ENCODE measurements at regions not wholly inside any gene's neighbourhood (a gene's known extent, or its start where the extent isn't known, plus 50 kb on each side); places are given as distances from the start of the nearest gene placed in this dataset.
"Not testable (repeated sequence)": the region's sequence is repeated elsewhere in the genome, so short reads cannot be mapped to it uniquely, and the experiment has no call there.

GRCh38 chr20:55009066-55009465 is 533.7 kb downstream of the DOK5 start:
- H3K4me1 ChIP-seq (ENCODE audit: control insufficient read depth in 2 of 2, insufficient read depth in 2 of 2, low read length in 1 of 2) = no peaks in the 10 kb centered on the region
- no peaks in the 10 kb centered on the region for H3K27me3 ChIP-seq (ENCODE audit: control insufficient read depth in 1 of 2, insufficient read depth in 2 of 2, low read length in 2 of 2)
- H3K36me3 ChIP-seq (ENCODE audit: control insufficient read depth in 2 of 2, insufficient read depth in 2 of 2, low read length in 1 of 2) = no peaks in the 10 kb centered on the region
- H3K4me3 ChIP-seq (ENCODE audit: low read depth in 1 of 2, low read length in 2 of 2) = no peak overlapping the region
- no peaks in the 10 kb centered on the region for H3K9me3 ChIP-seq (ENCODE audit: control insufficient read depth in 2 of 2, insufficient read depth in 1 of 2, low read depth in 1 of 2, low read length in 1 of 2)
- WGBS, 2 donors = 77 to 78% methylated on average over 2 of the region's 2 CpGs
- H3K27ac ChIP-seq (ENCODE audit: low read depth in 2 of 2, low read length in 1 of 2) = no peak overlapping the region

GRCh38 chr20:55004044-55004443 is 528.7 kb downstream of the DOK5 start:
- 51 to 57% methylated on average over 3 of the region's 3 CpGs for WGBS, 2 donors
- Histone ChIP-seq H3K9me3 (ENCODE audit: control insufficient read depth in 2 of 2, insufficient read depth in 1 of 2, low read depth in 1 of 2, low read length in 1 of 2) (no peaks in the 10 kb centered on the region), H3K27me3 (ENCODE audit: control insufficient read depth in 1 of 2, insufficient read depth in 2 of 2, low read length in 2 of 2) (no peaks in the 10 kb centered on the region), H3K27ac (ENCODE audit: low read depth in 2 of 2, low read length in 1 of 2) (no peak overlapping the region), H3K4me3 (ENCODE audit: low read depth in 1 of 2, low read length in 2 of 2) (no peak overlapping the region), H3K4me1 (ENCODE audit: control insufficient read depth in 2 of 2, insufficient read depth in 2 of 2, low read length in 1 of 2) (no peaks in the 10 kb centered on the region), H3K36me3 (ENCODE audit: control insufficient read depth in 2 of 2, insufficient read depth in 2 of 2, low read length in 1 of 2) (no peaks in the 10 kb centered on the region)

GRCh38 chr20:54995553-54995952 is 520.2 kb downstream of the DOK5 start:
- Histone ChIP-seq H3K9me3 (ENCODE audit: control insufficient read depth in 2 of 2, insufficient read depth in 1 of 2, low read depth in 1 of 2, low read length in 1 of 2) (no peaks in the 10 kb centered on the region), H3K27ac (ENCODE audit: low read depth in 2 of 2, low read length in 1 of 2) (no peak overlapping the region), H3K4me1 (ENCODE audit: control insufficient read depth in 2 of 2, insufficient read depth in 2 of 2, low read length in 1 of 2) (no peaks in the 10 kb centered on the region), H3K4me3 (ENCODE audit: low read depth in 1 of 2, low read length in 2 of 2) (no peak overlapping the region), H3K36me3 (ENCODE audit: control insufficient read depth in 2 of 2, insufficient read depth in 2 of 2, low read length in 1 of 2) (no peaks in the 10 kb centered on the region), H3K27me3 (ENCODE audit: control insufficient read depth in 1 of 2, insufficient read depth in 2 of 2, low read length in 2 of 2) (no peaks in the 10 kb centered on the region)
- WGBS, 2 donors = 61 to 71% methylated on average over 5 of the region's 5 CpGs

- H3K4me3 ChIP-seq (ENCODE audit: low read depth in 1 of 2, low read length in 2 of 2) = no peak overlapping the region
- no peaks in the 10 kb centered on the region for H3K27me3 ChIP-seq (ENCODE audit: control insufficient read depth in 1 of 2, insufficient read depth in 2 of 2, low read length in 2 of 2)
- 60 to 61% methylated on average over 4 of the region's 4 CpGs for WGBS, 2 donors
- no peaks in the 10 kb centered on the region for H3K36me3 ChIP-seq (ENCODE audit: control insufficient read depth in 2 of 2, insufficient read depth in 2 of 2, low read length in 1 of 2)
- H3K4me1 ChIP-seq (ENCODE audit: control insufficient read depth in 2 of 2, insufficient read depth in 2 of 2, low read length in 1 of 2) = no peaks in the 10 kb centered on the region
- H3K27ac ChIP-seq (ENCODE audit: low read depth in 2 of 2, low read length in 1 of 2) = no peak overlapping the region
- no peaks in the 10 kb centered on the region for H3K9me3 ChIP-seq (ENCODE audit: control insufficient read depth in 2 of 2, insufficient read depth in 1 of 2, low read depth in 1 of 2, low read length in 1 of 2)
These were observed 519.6 kb downstream of the DOK5 start for GRCh38 chr20:54995011-54995410.

GRCh38 chr20:54985091-54985490 is 509.7 kb downstream of the DOK5 start:
- Histone ChIP-seq H3K27me3 (ENCODE audit: control insufficient read depth in 1 of 2, insufficient read depth in 2 of 2, low read length in 2 of 2) (no peaks in the 10 kb centered on the region), H3K36me3 (ENCODE audit: control insufficient read depth in 2 of 2, insufficient read depth in 2 of 2, low read length in 1 of 2) (no peaks in the 10 kb centered on the region)

GRCh38 chr20:54984104-54984448 is 508.7 kb downstream of the DOK5 start:
- Histone ChIP-seq H3K4me3 (ENCODE audit: low read depth in 1 of 2, low read length in 2 of 2) (no peak overlapping the region), H3K36me3 (ENCODE audit: control insufficient read depth in 2 of 2, insufficient read depth in 2 of 2, low read length in 1 of 2) (no peaks in the 10 kb centered on the region), H3K27me3 (ENCODE audit: control insufficient read depth in 1 of 2, insufficient read depth in 2 of 2, low read length in 2 of 2) (no peaks in the 10 kb centered on the region), H3K9me3 (ENCODE audit: control insufficient read depth in 2 of 2, insufficient read depth in 1 of 2, low read depth in 1 of 2, low read length in 1 of 2) (no peaks in the 10 kb centered on the region), H3K27ac (ENCODE audit: low read depth in 2 of 2, low read length in 1 of 2) (no peak overlapping the region), H3K4me1 (ENCODE audit: control insufficient read depth in 2 of 2, insufficient read depth in 2 of 2, low read length in 1 of 2) (no peaks in the 10 kb centered on the region)
- WGBS, 2 donors = 59 to 65% methylated on average over 1 of the region's 1 CpG

More at GRCh38 chr20:54985091-54985490, 509.7 kb downstream of the DOK5 start:
- Histone ChIP-seq H3K4me1 (ENCODE audit: control insufficient read depth in 2 of 2, insufficient read depth in 2 of 2, low read length in 1 of 2) (no peaks in the 10 kb centered on the region), H3K9me3 (ENCODE audit: control insufficient read depth in 2 of 2, insufficient read depth in 1 of 2, low read depth in 1 of 2, low read length in 1 of 2) (no peaks in the 10 kb centered on the region), H3K4me3 (ENCODE audit: low read depth in 1 of 2, low read length in 2 of 2) (no peak overlapping the region), H3K27ac (ENCODE audit: low read depth in 2 of 2, low read length in 1 of 2) (no peak overlapping the region)
- 84 to 87% methylated on average over 7 of the region's 7 CpGs for WGBS, 2 donors

GRCh38 chr20:54983394-54984103 is 508.2 kb downstream of the DOK5 start:
- 78 to 79% methylated on average over 11 of the region's 11 CpGs for WGBS, 2 donors
- not testable (repeated sequence) for H3K27ac ChIP-seq (ENCODE audit: low read depth in 2 of 2, low read length in 1 of 2); H3K4me3 ChIP-seq (ENCODE audit: low read depth in 1 of 2, low read length in 2 of 2); H3K36me3 ChIP-seq (ENCODE audit: control insufficient read depth in 2 of 2, insufficient read depth in 2 of 2, low read length in 1 of 2); H3K27me3 ChIP-seq (ENCODE audit: control insufficient read depth in 1 of 2, insufficient read depth in 2 of 2, low read length in 2 of 2); H3K4me1 ChIP-seq (ENCODE audit: control insufficient read depth in 2 of 2, insufficient read depth in 2 of 2, low read length in 1 of 2); H3K9me3 ChIP-seq (ENCODE audit: control insufficient read depth in 2 of 2, insufficient read depth in 1 of 2, low read depth in 1 of 2, low read length in 1 of 2)

GRCh38 chr20:54981175-54981574 is 505.8 kb downstream of the DOK5 start:
- WGBS, 2 donors = 73 to 77% methylated on average over 5 of the region's 5 CpGs
- H3K4me3 ChIP-seq (ENCODE audit: low read depth in 1 of 2, low read length in 2 of 2) = no peak overlapping the region
- no peak overlapping the region for H3K27ac ChIP-seq (ENCODE audit: low read depth in 2 of 2, low read length in 1 of 2)
- H3K27me3 ChIP-seq (ENCODE audit: control insufficient read depth in 1 of 2, insufficient read depth in 2 of 2, low read length in 2 of 2) = no peaks in the 10 kb centered on the region
- no peaks in the 10 kb centered on the region for H3K9me3 ChIP-seq (ENCODE audit: control insufficient read depth in 2 of 2, insufficient read depth in 1 of 2, low read depth in 1 of 2, low read length in 1 of 2)
- H3K4me1 ChIP-seq (ENCODE audit: control insufficient read depth in 2 of 2, insufficient read depth in 2 of 2, low read length in 1 of 2) = no peaks in the 10 kb centered on the region
- H3K36me3 ChIP-seq (ENCODE audit: control insufficient read depth in 2 of 2, insufficient read depth in 2 of 2, low read length in 1 of 2) = no peaks in the 10 kb centered on the region

GRCh38 chr20:54980103-54980960 is 504.9 kb downstream of the DOK5 start:
- H3K27ac ChIP-seq (ENCODE audit: low read depth in 2 of 2, low read length in 1 of 2) = no peak overlapping the region
- no peaks in the 10 kb centered on the region for H3K9me3 ChIP-seq (ENCODE audit: control insufficient read depth in 2 of 2, insufficient read depth in 1 of 2, low read depth in 1 of 2, low read length in 1 of 2)
- no peaks in the 10 kb centered on the region for H3K36me3 ChIP-seq (ENCODE audit: control insufficient read depth in 2 of 2, insufficient read depth in 2 of 2, low read length in 1 of 2)
- H3K27me3 ChIP-seq (ENCODE audit: control insufficient read depth in 1 of 2, insufficient read depth in 2 of 2, low read length in 2 of 2) = no peaks in the 10 kb centered on the region
- 37 to 38% methylated on average over 2 of the region's 2 CpGs for WGBS, 2 donors
- no peak overlapping the region for H3K4me3 ChIP-seq (ENCODE audit: low read depth in 1 of 2, low read length in 2 of 2)
- H3K4me1 ChIP-seq (ENCODE audit: control insufficient read depth in 2 of 2, insufficient read depth in 2 of 2, low read length in 1 of 2) = no peaks in the 10 kb centered on the region

GRCh38 chr20:54950304-54950703 is 474.9 kb downstream of the DOK5 start:
- no peaks in the 10 kb centered on the region for H3K4me1 ChIP-seq (ENCODE audit: control insufficient read depth in 2 of 2, insufficient read depth in 2 of 2, low read length in 1 of 2)
- no peak overlapping the region for H3K4me3 ChIP-seq (ENCODE audit: low read depth in 1 of 2, low read length in 2 of 2)
- no peaks in the 10 kb centered on the region for H3K9me3 ChIP-seq (ENCODE audit: control insufficient read depth in 2 of 2, insufficient read depth in 1 of 2, low read depth in 1 of 2, low read length in 1 of 2)
- H3K27ac ChIP-seq (ENCODE audit: low read depth in 2 of 2, low read length in 1 of 2) = no peak overlapping the region
- WGBS, 2 donors = 49 to 62% methylated on average over 2 of the region's 2 CpGs
- no peaks in the 10 kb centered on the region for H3K36me3 ChIP-seq (ENCODE audit: control insufficient read depth in 2 of 2, insufficient read depth in 2 of 2, low read length in 1 of 2)
- H3K27me3 ChIP-seq (ENCODE audit: control insufficient read depth in 1 of 2, insufficient read depth in 2 of 2, low read length in 2 of 2) = no peaks in the 10 kb centered on the region
